ENCODE measurements at regions not wholly inside any gene's neighbourhood (a gene's known extent, or its start where the extent isn't known, plus 50 kb on each side); places are given as distances from the start of the nearest gene placed in this dataset.
"Not testable (repeated sequence)": the region's sequence is repeated elsewhere in the genome, so short reads cannot be mapped to it uniquely, and the experiment has no call there.

DNA sequence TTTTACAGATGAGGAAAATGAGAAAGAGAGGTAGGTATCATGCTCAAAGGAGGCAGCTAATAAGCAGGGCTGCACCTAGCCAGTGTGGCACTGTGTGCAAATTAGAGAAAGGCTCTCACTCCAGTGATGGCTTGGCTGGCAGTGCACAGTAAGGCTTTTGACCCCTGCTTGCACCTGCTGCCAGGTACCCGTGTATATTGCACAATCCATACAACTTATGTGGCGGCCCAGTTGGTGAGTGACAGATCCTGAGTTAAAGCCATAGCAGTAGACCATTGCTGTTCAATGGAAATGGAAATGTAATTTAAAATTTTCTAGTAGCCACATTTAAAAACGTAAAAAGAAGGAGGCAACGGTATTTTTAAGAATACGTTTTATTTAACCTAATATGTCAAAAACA lies 266.4 kb upstream of the AZI2 start:
- H3K36me3 Mint-ChIP-seq: no peaks in the 10 kb centered on the region
- no peak overlapping the region for H3K4me3 Mint-ChIP-seq
- ATAC-seq (replicated peaks) (no peak), DNase-seq (no peak)
- no peaks in the 10 kb centered on the region for H3K27me3 Mint-ChIP-seq
- no peak overlapping the region for H3K27ac Mint-ChIP-seq
- H3K4me1 Mint-ChIP-seq: no peaks in the 10 kb centered on the region
- H3K9me3 Mint-ChIP-seq: peaks cover 3% of the 10 kb centered on the region in 2 donors

DNA sequence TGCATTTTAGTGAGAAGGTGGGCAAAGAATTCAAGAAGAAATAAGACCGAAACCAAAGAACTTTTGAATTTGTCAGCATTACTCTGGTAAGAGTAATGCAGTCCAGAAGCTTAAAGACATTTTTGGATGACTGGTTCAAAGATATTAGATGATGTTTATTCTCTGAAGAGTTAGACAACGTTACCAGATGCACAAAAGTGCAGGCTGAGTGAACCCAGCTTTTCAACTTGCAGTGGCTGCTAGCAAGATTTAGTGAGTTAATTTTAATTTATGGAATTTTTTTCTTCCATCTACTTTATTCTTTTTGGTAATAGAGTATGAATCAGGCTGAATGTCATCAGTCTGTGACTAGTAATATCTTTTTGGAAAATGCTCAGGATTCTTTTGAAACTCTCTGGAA lies 267.3 kb upstream of the AZI2 start:
- Mint-ChIP-seq H3K27me3 (no peaks in the 10 kb centered on the region), H3K9me3 (peaks cover 3% of the 10 kb centered on the region in 2 donors), H3K36me3 (no peaks in the 10 kb centered on the region), H3K27ac (no peak overlapping the region), H3K4me3 (no peak overlapping the region), H3K4me1 (no peaks in the 10 kb centered on the region)
- DNase-seq (no peak), ATAC-seq (replicated peaks) (no peak)

DNA sequence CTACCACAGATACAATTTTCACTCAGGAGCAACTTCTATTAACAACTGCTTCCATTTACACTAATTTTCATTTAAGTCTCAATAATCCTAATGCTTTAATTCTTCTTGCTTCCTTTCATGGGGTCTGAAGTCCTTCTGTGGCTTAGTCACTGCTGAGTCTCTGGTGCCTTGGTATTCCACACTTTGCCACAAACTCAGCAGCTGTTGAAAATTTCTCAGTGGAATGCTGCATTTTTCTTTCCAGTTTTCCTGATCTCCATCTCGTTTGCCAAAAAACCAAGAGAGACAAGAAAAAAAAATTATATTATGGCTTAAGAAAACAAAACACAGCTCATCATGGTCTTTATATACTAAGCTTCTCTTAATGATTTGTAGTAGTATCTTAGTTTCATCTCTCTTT lies 269.2 kb upstream of the AZI2 start:
- H3K27me3 Mint-ChIP-seq: no peaks in the 10 kb centered on the region
- no peaks in the 10 kb centered on the region for H3K36me3 Mint-ChIP-seq
- H3K4me3 Mint-ChIP-seq: no peak overlapping the region

DNA sequence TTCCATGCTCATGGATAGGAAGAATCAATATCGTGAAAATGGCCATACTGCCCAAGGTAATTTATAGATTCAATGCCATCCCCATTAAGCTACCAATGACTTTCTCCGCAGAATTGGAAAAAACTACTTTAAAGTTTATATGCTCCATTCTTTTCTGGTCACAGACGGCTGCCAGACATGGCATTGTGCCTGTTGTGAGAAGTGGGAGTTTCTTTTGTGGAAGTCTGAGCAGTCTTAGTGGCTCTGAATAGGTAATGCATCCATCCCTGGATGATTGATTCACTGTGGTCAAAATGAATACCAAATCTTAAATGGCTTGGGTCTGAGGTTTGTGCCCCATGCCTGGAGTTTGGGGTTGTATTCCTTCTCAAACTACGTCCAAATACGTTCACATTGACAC lies 274.5 kb upstream of the AZI2 start:
- Mint-ChIP-seq H3K4me3 (no peak overlapping the region), H3K36me3 (no peaks in the 10 kb centered on the region), H3K4me1 (no peaks in the 10 kb centered on the region), H3K9me3 (peaks cover 3% of the 10 kb centered on the region in 2 donors), H3K27me3 (no peaks in the 10 kb centered on the region), H3K27ac (no peak overlapping the region)
- no peak for DNase-seq
- ATAC-seq (replicated peaks): no peak

More for the DNA sequence above, 269.2 kb upstream of the AZI2 start:
- H3K9me3 Mint-ChIP-seq: peaks cover 3% of the 10 kb centered on the region in 2 donors
- no peaks in the 10 kb centered on the region for H3K4me1 Mint-ChIP-seq
- no peak for DNase-seq
- H3K27ac Mint-ChIP-seq: no peak overlapping the region
- ATAC-seq (replicated peaks): no peak

DNA sequence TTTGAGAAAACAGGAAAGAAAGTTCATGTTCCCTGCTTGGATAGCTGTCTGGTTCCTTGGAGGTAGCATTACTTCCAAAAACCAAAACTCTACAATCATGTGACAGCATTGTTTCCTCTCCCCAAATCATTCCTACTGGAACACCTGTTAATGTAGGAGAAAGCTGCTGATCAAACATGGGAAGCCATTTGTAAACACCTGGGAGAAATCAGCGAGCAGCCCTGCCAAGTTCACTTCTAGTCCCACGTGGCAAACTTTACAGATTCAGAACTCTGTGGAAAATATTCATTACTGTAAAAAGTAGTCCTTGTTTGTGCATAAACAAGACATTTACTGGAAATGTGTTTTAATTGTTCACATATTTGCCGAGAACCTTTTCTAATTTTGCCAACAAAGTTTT lies 275.5 kb upstream of the AZI2 start:
- no peaks in the 10 kb centered on the region for H3K4me1 Mint-ChIP-seq
- H3K27me3 Mint-ChIP-seq: no peaks in the 10 kb centered on the region
- H3K4me3 Mint-ChIP-seq: no peak overlapping the region
- ATAC-seq (replicated peaks) (no peak), DNase-seq (no peak)
- no peak overlapping the region for H3K27ac Mint-ChIP-seq
- no peaks in the 10 kb centered on the region for H3K36me3 Mint-ChIP-seq
- H3K9me3 Mint-ChIP-seq: peaks cover 3% of the 10 kb centered on the region in 2 donors

DNA sequence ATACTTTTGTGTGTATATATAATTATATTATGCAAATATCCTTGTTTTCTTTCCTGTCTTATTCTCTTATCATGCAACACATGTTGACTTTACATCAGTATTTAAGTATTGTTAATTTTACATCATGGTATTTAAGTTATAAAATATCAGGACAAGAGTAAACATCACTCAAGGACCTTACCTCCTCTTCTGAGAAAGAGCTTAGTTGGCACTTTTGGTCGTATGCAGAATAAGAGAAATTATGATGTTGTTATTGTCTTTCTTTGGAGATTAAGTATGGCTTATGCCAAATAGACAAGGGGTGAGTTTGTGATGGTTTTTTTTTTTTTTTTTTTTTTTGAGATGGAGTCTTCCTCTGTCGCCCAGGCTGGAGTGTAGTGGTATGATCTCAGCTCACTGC lies 279.2 kb upstream of the AZI2 start:
- H3K36me3 Mint-ChIP-seq; H3K27me3 Mint-ChIP-seq; H3K27ac Mint-ChIP-seq; DNase-seq; H3K9me3 Mint-ChIP-seq; H3K4me3 Mint-ChIP-seq; H3K4me1 Mint-ChIP-seq; ATAC-seq (replicated peaks): not testable (repeated sequence)

DNA sequence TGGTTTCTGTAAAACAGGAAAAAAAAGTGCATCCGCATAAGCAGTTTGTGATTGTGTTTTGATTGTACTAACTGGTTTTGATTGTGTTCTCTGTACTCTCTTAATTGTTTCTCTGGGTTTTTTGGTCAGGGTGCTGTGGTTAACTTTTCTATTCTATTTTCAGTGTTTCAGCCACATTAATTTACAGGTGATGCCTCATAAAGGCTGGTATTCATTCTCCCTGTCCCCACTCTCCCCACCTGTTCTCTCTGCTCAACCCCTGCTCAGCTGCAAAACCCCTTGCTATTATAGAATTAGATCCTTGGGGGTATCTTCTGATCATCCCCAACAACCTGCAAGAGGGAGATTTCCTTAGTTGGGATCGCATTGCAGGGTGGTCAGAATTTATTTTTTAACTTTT lies 285.4 kb upstream of the AZI2 start:
- Mint-ChIP-seq H3K4me1 (no peaks in the 10 kb centered on the region), H3K4me3 (no peak overlapping the region), H3K27me3 (no peaks in the 10 kb centered on the region), H3K27ac (no peak overlapping the region), H3K36me3 (no peaks in the 10 kb centered on the region), H3K9me3 (peaks cover 3 to 4% of the 10 kb centered on the region in 2 donors)
- DNase-seq: no peak
- ATAC-seq (replicated peaks): no peak

DNA sequence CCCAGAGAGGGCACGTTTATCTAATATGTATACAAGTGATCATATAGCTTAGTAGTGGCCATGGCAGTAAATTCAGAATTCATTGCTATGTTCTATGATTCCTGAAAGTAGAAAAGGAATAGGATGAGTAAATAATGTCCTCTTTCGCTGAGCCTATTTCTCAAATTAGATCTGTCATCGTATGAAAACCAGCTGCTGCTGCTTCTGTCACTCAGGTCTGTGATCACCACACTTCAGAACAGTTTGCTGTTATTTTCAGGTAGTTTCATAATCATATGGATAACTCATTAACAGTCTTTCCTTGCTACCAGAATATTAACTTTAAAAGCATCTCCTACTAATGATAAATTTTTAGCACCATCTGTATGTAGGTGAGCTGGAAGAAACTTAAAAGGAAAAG lies 289.1 kb upstream of the AZI2 start:
- Mint-ChIP-seq H3K27me3 (no peaks in the 10 kb centered on the region), H3K9me3 (peaks cover 3 to 4% of the 10 kb centered on the region in 2 donors)
- no peak for ATAC-seq (replicated peaks)

DNA sequence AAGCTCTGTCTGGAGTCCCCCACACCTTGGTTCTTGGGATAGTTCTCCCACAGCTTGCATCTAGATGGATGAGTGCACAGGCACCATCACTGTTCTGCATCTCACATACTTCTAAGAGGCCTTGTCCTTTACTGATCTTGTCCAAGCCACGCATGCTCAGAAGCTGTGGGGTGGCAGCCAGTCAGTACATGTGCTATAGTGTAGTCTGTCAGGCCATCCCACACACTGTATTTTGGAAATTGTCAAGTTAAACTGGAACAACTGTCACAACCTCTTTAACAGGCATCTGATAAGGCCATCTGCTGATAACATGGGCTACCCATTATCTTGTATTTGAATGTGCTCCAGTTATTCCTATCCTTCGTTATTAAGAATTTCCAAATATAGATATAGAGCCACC lies 296.5 kb upstream of the AZI2 start:
- no peak overlapping the region for H3K4me3 Mint-ChIP-seq
- no peak overlapping the region for H3K27ac Mint-ChIP-seq
- no peaks in the 10 kb centered on the region for H3K9me3 Mint-ChIP-seq
- DNase-seq (no peak), ATAC-seq (replicated peaks) (no peak)
- H3K27me3 Mint-ChIP-seq: no peaks in the 10 kb centered on the region
- H3K36me3 Mint-ChIP-seq: no peaks in the 10 kb centered on the region
- H3K4me1 Mint-ChIP-seq: no peaks in the 10 kb centered on the region

More for the DNA sequence above, 289.1 kb upstream of the AZI2 start:
- H3K4me3 Mint-ChIP-seq: no peak overlapping the region
- H3K36me3 Mint-ChIP-seq: no peaks in the 10 kb centered on the region
- no peaks in the 10 kb centered on the region for H3K4me1 Mint-ChIP-seq
- DNase-seq: no peak
- no peak overlapping the region for H3K27ac Mint-ChIP-seq

DNA sequence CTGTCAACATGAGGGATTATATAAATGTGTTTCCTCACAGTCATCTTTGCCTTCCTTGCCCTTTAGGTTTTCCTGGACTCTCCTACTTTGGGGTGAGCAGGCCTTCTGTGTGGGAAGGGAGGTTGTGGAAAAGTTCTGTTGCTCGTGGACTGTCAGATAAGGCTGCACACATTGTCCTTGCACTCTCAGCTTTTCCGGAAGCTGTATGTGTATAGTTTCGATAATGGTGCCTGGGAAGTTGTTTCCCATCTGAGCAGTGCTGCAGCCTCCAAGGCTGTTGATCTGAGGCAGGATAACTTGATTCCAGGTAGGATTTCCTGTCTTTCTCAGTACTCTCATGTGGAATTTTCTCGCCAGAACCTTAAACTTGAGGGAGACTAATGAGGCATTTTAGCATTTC lies 297.8 kb upstream of the AZI2 start:
- Mint-ChIP-seq H3K9me3 (no peaks in the 10 kb centered on the region), H3K36me3 (no peaks in the 10 kb centered on the region), H3K27me3 (no peaks in the 10 kb centered on the region), H3K4me3 (no peak overlapping the region), H3K27ac (no peak overlapping the region), H3K4me1 (no peaks in the 10 kb centered on the region)
- DNase-seq: no peak
- ATAC-seq (replicated peaks): no peak

DNA sequence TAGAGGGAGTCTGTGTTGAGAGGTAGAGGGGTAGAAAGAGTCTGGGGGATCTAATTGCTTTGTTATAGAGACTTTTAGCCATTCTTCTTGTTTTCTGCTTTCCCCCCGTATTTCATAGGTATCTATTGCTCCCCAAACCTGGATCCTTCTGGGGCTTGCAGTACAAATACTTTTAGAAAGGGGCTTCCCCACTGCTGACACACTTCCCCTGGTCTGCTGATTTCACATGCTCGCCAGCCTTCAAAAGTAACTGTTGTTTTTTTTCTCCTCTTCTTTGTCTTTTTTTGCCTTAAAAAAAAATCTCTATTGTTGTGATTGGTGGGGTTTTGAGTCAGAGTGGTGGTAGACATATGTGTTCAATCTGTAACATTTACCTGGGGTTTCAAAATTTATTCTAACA lies 300.6 kb upstream of the AZI2 start:
- Mint-ChIP-seq H3K4me3 (no peak overlapping the region), H3K4me1 (no peaks in the 10 kb centered on the region), H3K36me3 (no peaks in the 10 kb centered on the region), H3K27ac (no peak overlapping the region), H3K9me3 (no peaks in the 10 kb centered on the region), H3K27me3 (no peaks in the 10 kb centered on the region)
- no peak for ATAC-seq (replicated peaks)
- no peak for DNase-seq

DNA sequence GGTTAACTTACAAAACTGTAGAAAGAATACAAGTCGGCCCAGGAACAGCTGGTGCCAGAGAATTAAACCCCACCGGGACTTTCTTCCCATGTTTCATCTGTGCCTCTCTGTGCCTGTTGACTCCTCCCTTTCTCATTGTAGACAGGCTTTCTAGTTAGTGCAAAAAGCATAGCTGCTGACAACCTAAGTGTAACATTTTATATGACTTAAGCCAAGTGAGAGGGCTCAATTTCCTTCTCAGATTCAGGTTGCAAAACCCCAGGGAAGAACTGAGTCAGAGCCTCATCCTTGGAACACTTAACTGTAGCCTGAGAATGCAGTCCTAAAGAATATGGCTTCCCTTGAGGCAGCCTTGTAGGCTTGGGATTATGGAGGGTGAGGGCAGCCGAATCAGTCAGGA lies 302.5 kb upstream of the AZI2 start:
- Mint-ChIP-seq H3K4me3 (no peak overlapping the region), H3K9me3 (no peaks in the 10 kb centered on the region), H3K4me1 (no peaks in the 10 kb centered on the region), H3K36me3 (no peaks in the 10 kb centered on the region), H3K27me3 (no peaks in the 10 kb centered on the region), H3K27ac (no peak overlapping the region)
- DNase-seq (no peak), ATAC-seq (replicated peaks) (no peak)

DNA sequence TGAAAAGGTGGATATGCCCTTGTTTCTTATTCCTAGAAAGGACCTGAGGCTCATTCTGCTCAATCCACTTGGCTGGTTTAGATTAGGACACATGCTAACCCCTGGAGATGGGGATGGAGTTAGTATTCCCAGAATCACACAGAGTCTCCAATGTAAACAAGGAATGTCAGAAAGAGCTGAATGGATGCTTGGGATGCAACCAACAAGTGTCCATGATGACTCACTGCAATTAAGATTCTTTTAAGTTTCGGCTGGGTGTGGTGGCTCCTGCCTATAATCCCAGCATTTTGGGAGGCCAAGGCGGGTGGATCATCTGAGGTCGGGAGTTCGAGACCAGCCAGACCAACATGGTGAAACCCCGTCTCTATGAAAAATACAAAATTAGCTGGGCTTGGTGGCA lies 315.5 kb upstream of the AZI2 start:
- H3K36me3 Mint-ChIP-seq: no peaks in the 10 kb centered on the region
- H3K4me1 Mint-ChIP-seq: peaks cover 0 to 3% of the 10 kb centered on the region in 2 donors
- H3K4me3 Mint-ChIP-seq: no peak overlapping the region
- H3K27me3 Mint-ChIP-seq: no peaks in the 10 kb centered on the region
- DNase-seq (no peak), ATAC-seq (replicated peaks) (no peak)
- no peak overlapping the region for H3K27ac Mint-ChIP-seq
- H3K9me3 Mint-ChIP-seq: no peaks in the 10 kb centered on the region

DNA sequence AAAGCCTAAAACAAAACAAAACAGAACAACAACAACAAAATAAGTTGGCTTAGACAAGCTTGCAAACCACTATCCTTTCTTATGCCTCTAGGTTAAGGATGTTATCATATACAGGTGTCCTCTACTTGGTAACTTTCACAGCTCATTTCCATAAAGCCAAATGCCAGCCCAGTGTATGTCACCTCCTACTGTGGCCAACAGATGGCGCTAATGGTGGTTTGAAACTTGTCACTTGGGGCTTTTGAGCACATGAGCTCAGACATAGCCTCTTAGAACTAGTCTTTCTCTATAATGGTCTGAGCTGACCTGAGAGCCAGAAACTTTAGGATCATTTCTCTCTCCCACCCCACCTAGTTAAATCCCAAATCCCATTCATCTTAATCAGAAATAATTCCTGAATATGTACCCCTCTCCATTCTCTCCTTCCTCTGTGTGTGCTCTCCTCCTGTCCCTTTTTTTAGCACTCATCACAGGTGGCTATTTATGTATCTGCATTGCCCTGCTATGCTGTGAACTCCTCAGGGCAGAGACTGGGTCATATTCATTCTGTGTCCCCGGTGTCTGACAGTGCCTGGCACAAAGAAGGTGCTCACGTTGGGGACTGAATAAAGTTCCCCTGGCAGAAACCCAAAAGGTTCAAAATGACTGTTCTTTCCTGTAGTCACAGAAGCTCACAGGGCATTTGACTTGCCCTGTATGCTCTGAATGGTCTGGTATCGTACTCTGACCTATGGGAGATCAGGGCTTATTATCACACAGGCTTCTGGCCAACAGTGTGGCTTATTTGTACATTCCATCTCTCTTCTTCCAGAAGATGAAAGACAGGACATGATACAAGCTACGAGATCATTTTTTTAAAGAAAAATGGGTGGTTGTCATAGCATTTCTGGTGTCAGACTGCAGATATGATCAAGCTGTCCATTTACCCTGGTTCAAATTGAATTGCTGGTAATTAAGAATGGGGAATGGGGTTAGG lies 319.3 kb upstream of the AZI2 start:
- Mint-ChIP-seq H3K4me1 (peaks cover 0 to 3% of the 10 kb centered on the region in 2 donors), H3K4me3 (no peak overlapping the region), H3K36me3 (no peaks in the 10 kb centered on the region), H3K27ac (no peak overlapping the region), H3K9me3 (no peaks in the 10 kb centered on the region), H3K27me3 (no peaks in the 10 kb centered on the region)
- ATAC-seq (replicated peaks) (peak; percentile 83 to 87), DNase-seq (peak; percentile 36)

DNA sequence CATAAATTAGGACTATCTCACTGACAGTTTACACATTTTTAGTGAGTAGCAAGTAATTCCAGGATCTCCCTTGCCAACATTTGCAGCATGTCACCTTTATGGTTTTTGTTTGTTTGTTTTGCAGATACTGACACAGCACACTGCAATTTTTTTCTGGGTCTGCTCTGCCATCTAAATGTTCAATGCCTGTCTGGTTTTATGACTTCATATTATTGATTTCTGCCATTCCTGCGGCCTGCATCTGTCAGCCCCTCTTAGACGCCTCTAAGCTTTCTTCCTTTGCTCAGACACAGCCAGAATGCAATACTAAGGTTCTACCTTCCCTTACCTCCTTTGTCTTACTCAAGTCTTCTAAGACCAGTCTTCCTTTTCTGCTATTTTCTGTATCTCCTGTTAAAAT lies 321.2 kb upstream of the AZI2 start:
- no peaks in the 10 kb centered on the region for H3K36me3 Mint-ChIP-seq
- no peaks in the 10 kb centered on the region for H3K9me3 Mint-ChIP-seq
- no peak overlapping the region for H3K4me3 Mint-ChIP-seq
- ATAC-seq (replicated peaks) (no peak), DNase-seq (no peak)
- peaks cover 0 to 3% of the 10 kb centered on the region in 2 donors for H3K4me1 Mint-ChIP-seq
- no peaks in the 10 kb centered on the region for H3K27me3 Mint-ChIP-seq
- H3K27ac Mint-ChIP-seq: no peak overlapping the region
